ENCODE measurements at regions not wholly inside any gene's neighbourhood (a gene's known extent, or its start where the extent isn't known, plus 50 kb on each side); places are given as distances from the start of the nearest gene placed in this dataset.
A peak's percentile ranks its signal among the peaks of the same experiment; 100 is the strongest.

DNA sequence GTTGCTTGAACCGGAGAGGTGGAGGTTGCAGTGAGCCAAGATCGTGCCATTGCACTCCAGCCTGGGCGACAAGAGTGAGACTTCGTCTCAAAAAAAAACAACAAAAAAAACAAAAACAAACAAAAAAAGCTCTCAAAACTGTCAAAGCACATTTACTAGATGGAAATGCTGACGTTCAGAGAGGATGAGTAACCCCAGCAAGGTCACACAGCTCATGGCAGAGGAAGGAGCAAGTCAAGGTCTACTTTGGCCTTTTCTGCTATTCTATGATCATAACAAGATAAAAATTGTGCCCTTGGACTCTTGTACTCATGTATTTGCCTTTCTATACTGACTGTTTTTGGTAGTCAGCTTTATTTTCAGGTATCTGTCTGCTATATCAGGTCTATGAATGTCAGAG, 109.5 kb downstream of the ARL6IP6 start:
- H3K9me3 ChIP-seq (ENCODE audit: control insufficient read depth in 4 of 4, low read length in 3 of 4) = no peaks in the 10 kb centered on the region
- no peaks in the 10 kb centered on the region for H3K4me1 ChIP-seq (ENCODE audit: control insufficient read depth in 4 of 4, insufficient read depth in 4 of 4, low read length in 3 of 4)
- H3K9ac ChIP-seq (ENCODE audit: low read depth in 1 of 2, low read length in 2 of 2) = no peak overlapping the region
- 80% methylated on average over 5 of the region's 5 CpGs for WGBS
- H3K4me3 ChIP-seq (ENCODE audit: low read depth in 1 of 3, low read length in 3 of 3) = no peak overlapping the region
- no peak for DNase-seq (ENCODE audit: low spot score)
- no peaks in the 10 kb centered on the region for H3K36me3 ChIP-seq (ENCODE audit: control insufficient read depth in 4 of 4, insufficient read depth in 3 of 4, low read depth in 1 of 4, low read length in 3 of 4)
- H3K27me3 ChIP-seq (ENCODE audit: control insufficient read depth in 4 of 4, insufficient read depth in 4 of 4, low read length in 3 of 4) = no peaks in the 10 kb centered on the region
- TF ChIP-seq RAD21 (IDR thresholded peaks at IDR 0.05) (no peak), NR2F2 (IDR thresholded peaks at IDR 0.05) (peak; percentile 44)
- H3K27ac ChIP-seq (ENCODE audit: low read depth in 1 of 2, low read length in 2 of 2) = no peak overlapping the region

DNA sequence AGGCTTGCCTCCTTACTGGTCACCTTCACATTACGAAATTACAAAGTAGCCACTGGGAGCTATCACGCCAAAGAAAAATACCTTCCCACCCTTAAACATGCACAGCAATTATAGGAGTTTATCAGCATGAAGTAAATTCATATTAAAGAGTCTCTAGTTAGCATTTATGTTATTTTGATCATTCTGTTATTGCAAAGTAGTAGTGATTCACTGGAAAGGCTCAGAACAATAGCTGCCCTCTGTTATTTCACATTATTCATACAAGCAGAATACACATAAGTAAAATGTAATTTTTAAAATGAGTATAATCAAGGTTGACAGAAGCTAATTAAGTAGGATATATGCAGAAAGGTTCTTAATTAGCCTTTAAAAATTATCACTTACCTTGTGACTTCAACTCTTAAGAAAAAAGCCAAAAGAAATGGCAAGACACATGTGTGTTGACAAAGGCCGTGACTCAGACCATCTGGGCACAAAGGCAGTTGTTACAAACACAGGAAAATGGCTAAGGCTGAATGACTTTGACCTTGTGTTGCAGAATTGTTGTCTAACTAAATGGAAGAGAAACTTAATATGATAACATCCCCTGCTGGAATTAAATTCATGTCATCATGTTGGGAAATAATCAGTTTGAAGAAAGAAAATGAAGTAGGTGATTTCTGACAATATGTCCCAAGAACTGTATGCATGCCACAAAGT, 108.3 kb downstream of the ARL6IP6 start:
- H3K36me3 ChIP-seq (ENCODE audit: control insufficient read depth in 4 of 4, insufficient read depth in 3 of 4, low read depth in 1 of 4, low read length in 3 of 4) = no peaks in the 10 kb centered on the region
- DNase-seq (ENCODE audit: low spot score) = no peak
- H3K9me3 ChIP-seq (ENCODE audit: control insufficient read depth in 4 of 4, low read length in 3 of 4) = no peaks in the 10 kb centered on the region
- H3K4me3 ChIP-seq (ENCODE audit: low read depth in 1 of 3, low read length in 3 of 3) = no peak overlapping the region
- no peak for TF ChIP-seq HNF4A (conservative IDR thresholded peaks at IDR 0.05)
- TF ChIP-seq JUND (IDR thresholded peaks at IDR 0.05) = no peak
- no peak for TF ChIP-seq EGR1 (IDR thresholded peaks at IDR 0.05; ENCODE audit: low read depth in 2 of 2)
- no peak for TF ChIP-seq FOXA2 (IDR thresholded peaks at IDR 0.05)
- TF ChIP-seq RXRA (IDR thresholded peaks at IDR 0.05) = no peak
- no peak for TF ChIP-seq YY1 (IDR thresholded peaks at IDR 0.05)
- no peak for TF ChIP-seq GABPA (IDR thresholded peaks at IDR 0.05 in 1 of 2, conservative IDR thresholded peaks at IDR 0.05 in 1 of 2)
- no peak for TF ChIP-seq RAD21 (IDR thresholded peaks at IDR 0.05)
- TF ChIP-seq, protein P1, sequence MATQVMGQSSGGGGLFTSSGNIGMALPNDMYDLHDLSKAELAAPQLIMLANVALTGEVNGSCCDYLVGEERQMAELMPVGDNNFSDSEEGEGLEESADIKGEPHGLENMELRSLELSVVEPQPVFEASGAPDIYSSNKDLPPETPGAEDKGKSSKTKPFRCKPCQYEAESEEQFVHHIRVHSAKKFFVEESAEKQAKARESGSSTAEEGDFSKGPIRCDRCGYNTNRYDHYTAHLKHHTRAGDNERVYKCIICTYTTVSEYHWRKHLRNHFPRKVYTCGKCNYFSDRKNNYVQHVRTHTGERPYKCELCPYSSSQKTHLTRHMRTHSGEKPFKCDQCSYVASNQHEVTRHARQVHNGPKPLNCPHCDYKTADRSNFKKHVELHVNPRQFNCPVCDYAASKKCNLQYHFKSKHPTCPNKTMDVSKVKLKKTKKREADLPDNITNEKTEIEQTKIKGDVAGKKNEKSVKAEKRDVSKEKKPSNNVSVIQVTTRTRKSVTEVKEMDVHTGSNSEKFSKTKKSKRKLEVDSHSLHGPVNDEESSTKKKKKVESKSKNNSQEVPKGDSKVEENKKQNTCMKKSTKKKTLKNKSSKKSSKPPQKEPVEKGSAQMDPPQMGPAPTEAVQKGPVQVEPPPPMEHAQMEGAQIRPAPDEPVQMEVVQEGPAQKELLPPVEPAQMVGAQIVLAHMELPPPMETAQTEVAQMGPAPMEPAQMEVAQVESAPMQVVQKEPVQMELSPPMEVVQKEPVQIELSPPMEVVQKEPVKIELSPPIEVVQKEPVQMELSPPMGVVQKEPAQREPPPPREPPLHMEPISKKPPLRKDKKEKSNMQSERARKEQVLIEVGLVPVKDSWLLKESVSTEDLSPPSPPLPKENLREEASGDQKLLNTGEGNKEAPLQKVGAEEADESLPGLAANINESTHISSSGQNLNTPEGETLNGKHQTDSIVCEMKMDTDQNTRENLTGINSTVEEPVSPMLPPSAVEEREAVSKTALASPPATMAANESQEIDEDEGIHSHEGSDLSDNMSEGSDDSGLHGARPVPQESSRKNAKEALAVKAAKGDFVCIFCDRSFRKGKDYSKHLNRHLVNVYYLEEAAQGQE (IDR thresholded peaks at IDR 0.05) = no peak
- no peak for TF ChIP-seq NR2F2 (IDR thresholded peaks at IDR 0.05)
- TF ChIP-seq, protein P2, sequence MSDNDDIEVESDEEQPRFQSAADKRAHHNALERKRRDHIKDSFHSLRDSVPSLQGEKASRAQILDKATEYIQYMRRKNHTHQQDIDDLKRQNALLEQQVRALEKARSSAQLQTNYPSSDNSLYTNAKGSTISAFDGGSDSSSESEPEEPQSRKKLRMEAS (IDR thresholded peaks at IDR 0.05) = no peak
- TF ChIP-seq, protein P3, sequence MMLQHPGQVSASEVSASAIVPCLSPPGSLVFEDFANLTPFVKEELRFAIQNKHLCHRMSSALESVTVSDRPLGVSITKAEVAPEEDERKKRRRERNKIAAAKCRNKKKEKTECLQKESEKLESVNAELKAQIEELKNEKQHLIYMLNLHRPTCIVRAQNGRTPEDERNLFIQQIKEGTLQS (IDR thresholded peaks at IDR 0.05) = no peak
- H3K4me1 ChIP-seq (ENCODE audit: control insufficient read depth in 4 of 4, insufficient read depth in 4 of 4, low read length in 3 of 4) = no peaks in the 10 kb centered on the region
- no peak overlapping the region for H3K9ac ChIP-seq (ENCODE audit: low read depth in 1 of 2, low read length in 2 of 2)
- H3K27ac ChIP-seq (ENCODE audit: low read depth in 1 of 2, low read length in 2 of 2) = no peak overlapping the region
- 67% methylated on average over 3 of the region's 3 CpGs for WGBS
- no peaks in the 10 kb centered on the region for H3K27me3 ChIP-seq (ENCODE audit: control insufficient read depth in 4 of 4, insufficient read depth in 4 of 4, low read length in 3 of 4)

DNA sequence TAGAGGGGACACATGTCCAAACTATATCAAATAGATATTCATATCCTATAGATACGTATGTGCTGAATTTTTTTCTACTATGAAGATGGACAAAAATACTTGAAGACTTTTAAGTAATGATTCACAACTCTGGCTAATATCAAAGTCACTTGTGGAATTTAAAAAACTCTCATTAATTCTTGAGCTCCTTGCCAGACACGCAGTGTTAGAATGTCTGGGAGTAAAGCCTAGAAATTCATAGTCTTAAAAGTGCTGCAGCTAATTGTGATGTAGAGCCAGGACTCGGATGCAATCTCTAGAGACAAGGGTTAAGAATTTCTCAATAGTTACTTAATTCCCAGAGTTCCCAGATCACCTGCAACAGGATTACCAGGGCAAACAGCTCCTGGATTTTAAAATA, 107.4 kb downstream of the ARL6IP6 start:
- Histone ChIP-seq H3K4me3 (ENCODE audit: low read depth in 1 of 3, low read length in 3 of 3) (no peak overlapping the region), H3K36me3 (ENCODE audit: control insufficient read depth in 4 of 4, insufficient read depth in 3 of 4, low read depth in 1 of 4, low read length in 3 of 4) (no peaks in the 10 kb centered on the region), H3K9me3 (ENCODE audit: control insufficient read depth in 4 of 4, low read length in 3 of 4) (no peaks in the 10 kb centered on the region), H3K27me3 (ENCODE audit: control insufficient read depth in 4 of 4, insufficient read depth in 4 of 4, low read length in 3 of 4) (peaks cover 0 to under 1% (median 0%) of the 10 kb centered on the region in 4 donors), H3K27ac (ENCODE audit: low read depth in 1 of 2, low read length in 2 of 2) (no peak overlapping the region), H3K9ac (ENCODE audit: low read depth in 1 of 2, low read length in 2 of 2) (no peak overlapping the region), H3K4me1 (ENCODE audit: control insufficient read depth in 4 of 4, insufficient read depth in 4 of 4, low read length in 3 of 4) (no peaks in the 10 kb centered on the region)
- TF ChIP-seq, protein P1 (IDR thresholded peaks at IDR 0.05) = no peak
- TF ChIP-seq, protein P4, sequence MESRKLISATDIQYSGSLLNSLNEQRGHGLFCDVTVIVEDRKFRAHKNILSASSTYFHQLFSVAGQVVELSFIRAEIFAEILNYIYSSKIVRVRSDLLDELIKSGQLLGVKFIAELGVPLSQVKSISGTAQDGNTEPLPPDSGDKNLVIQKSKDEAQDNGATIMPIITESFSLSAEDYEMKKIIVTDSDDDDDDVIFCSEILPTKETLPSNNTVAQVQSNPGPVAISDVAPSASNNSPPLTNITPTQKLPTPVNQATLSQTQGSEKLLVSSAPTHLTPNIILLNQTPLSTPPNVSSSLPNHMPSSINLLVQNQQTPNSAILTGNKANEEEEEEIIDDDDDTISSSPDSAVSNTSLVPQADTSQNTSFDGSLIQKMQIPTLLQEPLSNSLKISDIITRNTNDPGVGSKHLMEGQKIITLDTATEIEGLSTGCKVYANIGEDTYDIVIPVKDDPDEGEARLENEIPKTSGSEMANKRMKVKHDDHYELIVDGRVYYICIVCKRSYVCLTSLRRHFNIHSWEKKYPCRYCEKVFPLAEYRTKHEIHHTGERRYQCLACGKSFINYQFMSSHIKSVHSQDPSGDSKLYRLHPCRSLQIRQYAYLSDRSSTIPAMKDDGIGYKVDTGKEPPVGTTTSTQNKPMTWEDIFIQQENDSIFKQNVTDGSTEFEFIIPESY (IDR thresholded peaks at IDR 0.05) = no peak
- TF ChIP-seq EGR1 (IDR thresholded peaks at IDR 0.05; ENCODE audit: low read depth in 2 of 2) (no peak), TAF1 (conservative IDR thresholded peaks at IDR 0.05) (no peak), RAD21 (IDR thresholded peaks at IDR 0.05) (no peak), FOXA1 (IDR thresholded peaks at IDR 0.05) (no peak)
- TF ChIP-seq, protein P3 (IDR thresholded peaks at IDR 0.05) = no peak
- 67% methylated on average over 3 of the region's 3 CpGs for WGBS
- DNase-seq (ENCODE audit: low spot score) = no peak

All from liver (tissue), 7 donors.